ENCODE measurements at regions not wholly inside any gene's neighbourhood (a gene's known extent, or its start where the extent isn't known, plus 50 kb on each side); places are given as distances from the start of the nearest gene placed in this dataset.

GRCh38 chr2:6665093-6666045, 200.3 kb downstream of the CMPK2 start:
- in situ Hi-C loops (cut with HindIII; ENCODE audit: low pct_unique_long_range_greater_than_20kb, low sequenced_read_pairs): no loop called here
- no peak for TF ChIP-seq JUND (IDR thresholded peaks at IDR 0.05; ENCODE audit: low read depth)
- DNase-seq (ENCODE audit: low read depth in 1 of 2, low spot score in 1 of 2): no peak

GRCh38 chr2:6667326-6667725, 198.4 kb downstream of the CMPK2 start:
- no peak for TF ChIP-seq JUND (IDR thresholded peaks at IDR 0.05; ENCODE audit: low read depth)
- no peak for DNase-seq (ENCODE audit: low read depth in 1 of 2, low spot score in 1 of 2)
- in situ Hi-C loops (cut with HindIII; ENCODE audit: low pct_unique_long_range_greater_than_20kb, low sequenced_read_pairs): no loop called here

- no peak for DNase-seq (ENCODE audit: low read depth in 1 of 2, low spot score in 1 of 2)
- in situ Hi-C loops (cut with HindIII; ENCODE audit: low pct_unique_long_range_greater_than_20kb, low sequenced_read_pairs): no loop called here
- no peak for TF ChIP-seq JUND (IDR thresholded peaks at IDR 0.05; ENCODE audit: low read depth)
These were observed 193.8 kb downstream of the CMPK2 start for GRCh38 chr2:6671913-6672312.

- no peak for DNase-seq (ENCODE audit: low read depth in 1 of 2, low spot score in 1 of 2)
- TF ChIP-seq JUND (IDR thresholded peaks at IDR 0.05; ENCODE audit: low read depth): no peak
- in situ Hi-C loops (cut with HindIII; ENCODE audit: low pct_unique_long_range_greater_than_20kb, low sequenced_read_pairs): no loop called here
These were observed 191.3 kb downstream of the CMPK2 start for GRCh38 chr2:6674381-6674780.

GRCh38 chr2:6675791-6676190, 189.9 kb downstream of the CMPK2 start:
- in situ Hi-C loops (cut with HindIII; ENCODE audit: low pct_unique_long_range_greater_than_20kb, low sequenced_read_pairs): no loop called here
- no peak for DNase-seq (ENCODE audit: low read depth in 1 of 2, low spot score in 1 of 2)
- no peak for TF ChIP-seq JUND (IDR thresholded peaks at IDR 0.05; ENCODE audit: low read depth)

GRCh38 chr2:6676241-6676640, 189.5 kb downstream of the CMPK2 start:
- TF ChIP-seq JUND (IDR thresholded peaks at IDR 0.05; ENCODE audit: low read depth): no peak
- DNase-seq (ENCODE audit: low read depth in 1 of 2, low spot score in 1 of 2): no peak
- in situ Hi-C loops (cut with HindIII; ENCODE audit: low pct_unique_long_range_greater_than_20kb, low sequenced_read_pairs): no loop called here

- DNase-seq (ENCODE audit: low read depth in 1 of 2, low spot score in 1 of 2): no peak
- TF ChIP-seq JUND (IDR thresholded peaks at IDR 0.05; ENCODE audit: low read depth): no peak
- in situ Hi-C loops (cut with HindIII; ENCODE audit: low pct_unique_long_range_greater_than_20kb, low sequenced_read_pairs): no loop called here
These were observed 188.9 kb downstream of the CMPK2 start for GRCh38 chr2:6676776-6677175.

GRCh38 chr2:6679471-6679870, 186.2 kb downstream of the CMPK2 start:
- TF ChIP-seq JUND (IDR thresholded peaks at IDR 0.05; ENCODE audit: low read depth): no peak
- DNase-seq (ENCODE audit: low read depth in 1 of 2, low spot score in 1 of 2): no peak
- in situ Hi-C loops (cut with HindIII; ENCODE audit: low pct_unique_long_range_greater_than_20kb, low sequenced_read_pairs): no loop called here

- DNase-seq (ENCODE audit: low read depth in 1 of 2, low spot score in 1 of 2): no peak
- TF ChIP-seq JUND (IDR thresholded peaks at IDR 0.05; ENCODE audit: low read depth): no peak
- in situ Hi-C loops (cut with HindIII; ENCODE audit: low pct_unique_long_range_greater_than_20kb, low sequenced_read_pairs): no loop called here
These were observed 182.2 kb downstream of the CMPK2 start for GRCh38 chr2:6683516-6683915.

GRCh38 chr2:6685447-6685846, 180.3 kb downstream of the CMPK2 start:
- no peak for TF ChIP-seq JUND (IDR thresholded peaks at IDR 0.05; ENCODE audit: low read depth)
- no peak for DNase-seq (ENCODE audit: low read depth in 1 of 2, low spot score in 1 of 2)
- in situ Hi-C loops (cut with HindIII; ENCODE audit: low pct_unique_long_range_greater_than_20kb, low sequenced_read_pairs): no loop called here

- no peak for TF ChIP-seq JUND (IDR thresholded peaks at IDR 0.05; ENCODE audit: low read depth)
- in situ Hi-C loops (cut with HindIII; ENCODE audit: low pct_unique_long_range_greater_than_20kb, low sequenced_read_pairs): no loop called here
- DNase-seq (ENCODE audit: low read depth in 1 of 2, low spot score in 1 of 2): no peak
These were observed 173.7 kb downstream of the CMPK2 start for GRCh38 chr2:6692056-6692455.

GRCh38 chr2:6692819-6693218, 172.9 kb downstream of the CMPK2 start:
- in situ Hi-C loops (cut with HindIII; ENCODE audit: low pct_unique_long_range_greater_than_20kb, low sequenced_read_pairs): no loop called here
- no peak for DNase-seq (ENCODE audit: low read depth in 1 of 2, low spot score in 1 of 2)
- TF ChIP-seq JUND (IDR thresholded peaks at IDR 0.05; ENCODE audit: low read depth): no peak

- DNase-seq (ENCODE audit: low read depth in 1 of 2, low spot score in 1 of 2): no peak
These were observed 171.2 kb downstream of the CMPK2 start for GRCh38 chr2:6694555-6694954.

GRCh38 chr2:6700335-6700734, 165.4 kb downstream of the CMPK2 start:
- in situ Hi-C loops (cut with HindIII; ENCODE audit: low pct_unique_long_range_greater_than_20kb, low sequenced_read_pairs): no loop called here
- no peak for DNase-seq (ENCODE audit: low read depth in 1 of 2, low spot score in 1 of 2)
- no peak for TF ChIP-seq JUND (IDR thresholded peaks at IDR 0.05; ENCODE audit: low read depth)

More at GRCh38 chr2:6694555-6694954, 171.2 kb downstream of the CMPK2 start:
- in situ Hi-C loops (cut with HindIII; ENCODE audit: low pct_unique_long_range_greater_than_20kb, low sequenced_read_pairs): no loop called here
- no peak for TF ChIP-seq JUND (IDR thresholded peaks at IDR 0.05; ENCODE audit: low read depth)
